ENCODE measurements at regions not wholly inside any gene's neighbourhood (a gene's known extent, or its start where the extent isn't known, plus 50 kb on each side); places are given as distances from the start of the nearest gene placed in this dataset.

GRCh38 chr3:88584451-88584850 lies 434.7 kb downstream of the C3orf38 start:
- H3K27me3 ChIP-seq, result no peaks in the 10 kb centered on the region
- DNase-seq, result no peak
- H3K36me3 ChIP-seq, result no peaks in the 10 kb centered on the region
- TF ChIP-seq CTCF (IDR thresholded peaks at IDR 0.05), result no peak
- intact Hi-C loops (cut with DNase I), result no loop called here
- H3K9ac ChIP-seq (ENCODE audit: low read depth in 2 of 2, low read length in 2 of 2), result no peak overlapping the region
- H3K4me1 ChIP-seq, result no peaks in the 10 kb centered on the region
- no peak overlapping the region for H3K27ac ChIP-seq
- H3K4me3 ChIP-seq, result no peak overlapping the region
- H3K9me3 ChIP-seq, result no peaks in the 10 kb centered on the region

GRCh38 chr3:88586121-88586640 lies 436.4 kb downstream of the C3orf38 start:
- H3K9ac ChIP-seq (ENCODE audit: low read depth in 2 of 2, low read length in 2 of 2), result no peak overlapping the region
- no peak for TF ChIP-seq CTCF (IDR thresholded peaks at IDR 0.05)

GRCh38 chr3:88589138-88589537 lies 439.4 kb downstream of the C3orf38 start:
- intact Hi-C loops (cut with DNase I), result no loop called here
- Histone ChIP-seq H3K4me1 (no peaks in the 10 kb centered on the region), H3K4me3 (no peak overlapping the region), H3K27ac (no peak overlapping the region), H3K9ac (ENCODE audit: low read depth in 2 of 2, low read length in 2 of 2) (no peak overlapping the region), H3K36me3 (no peaks in the 10 kb centered on the region), H3K9me3 (no peaks in the 10 kb centered on the region), H3K27me3 (no peaks in the 10 kb centered on the region)
- no peak for TF ChIP-seq CTCF (IDR thresholded peaks at IDR 0.05)
- no peak for DNase-seq

More at GRCh38 chr3:88586121-88586640, 436.4 kb downstream of the C3orf38 start:
- no peak for DNase-seq
- no peaks in the 10 kb centered on the region for H3K36me3 ChIP-seq
- intact Hi-C loops (cut with DNase I), result no loop called here
- no peak overlapping the region for H3K27ac ChIP-seq
- no peak overlapping the region for H3K4me3 ChIP-seq
- no peaks in the 10 kb centered on the region for H3K4me1 ChIP-seq
- no peaks in the 10 kb centered on the region for H3K9me3 ChIP-seq
- no peaks in the 10 kb centered on the region for H3K27me3 ChIP-seq

GRCh38 chr3:88595026-88595425 lies 445.3 kb downstream of the C3orf38 start:
- Histone ChIP-seq H3K27ac (no peak overlapping the region), H3K4me1 (no peaks in the 10 kb centered on the region), H3K4me3 (no peak overlapping the region), H3K27me3 (no peaks in the 10 kb centered on the region), H3K9me3 (no peaks in the 10 kb centered on the region), H3K9ac (ENCODE audit: low read depth in 2 of 2, low read length in 2 of 2) (no peak overlapping the region), H3K36me3 (no peaks in the 10 kb centered on the region)
- TF ChIP-seq CTCF (IDR thresholded peaks at IDR 0.05), result no peak
- DNase-seq, result no peak
- intact Hi-C loops (cut with DNase I), result no loop called here

GRCh38 chr3:88596451-88596850 lies 446.7 kb downstream of the C3orf38 start:
- no peak for TF ChIP-seq CTCF (IDR thresholded peaks at IDR 0.05)
- H3K9me3 ChIP-seq, result no peaks in the 10 kb centered on the region
- DNase-seq, result no peak
- no peaks in the 10 kb centered on the region for H3K4me1 ChIP-seq
- H3K9ac ChIP-seq (ENCODE audit: low read depth in 2 of 2, low read length in 2 of 2), result no peak overlapping the region
- intact Hi-C loops (cut with DNase I), result no loop called here
- H3K36me3 ChIP-seq, result no peaks in the 10 kb centered on the region
- H3K27ac ChIP-seq, result no peak overlapping the region
- no peaks in the 10 kb centered on the region for H3K27me3 ChIP-seq
- no peak overlapping the region for H3K4me3 ChIP-seq
